HFFc6 (cell line): ENCODE measurements at regions not wholly inside any gene's neighbourhood (a gene's known extent, or its start where the extent isn't known, plus 50 kb on each side); places are given as distances from the start of the nearest gene placed in this dataset.

Source experiments
- DNase-seq: peaks from one replicate; pipeline ENCODE4 v3.0.0-alpha.2; 2018
- H3K27ac Mint-ChIP-seq: 2 replicates; pipeline ENCODE4 v1.8.0; 2020; ENCODE audit warnings: mild to moderate bottlenecking, mixed read lengths
- H3K27me3 Mint-ChIP-seq: 2 replicates; pipeline ENCODE4 v1.8.0; 2021; ENCODE audit warnings: mild to moderate bottlenecking, moderate library complexity, mixed read lengths; ENCODE audit not compliant: insufficient read depth
- H3K36me3 Mint-ChIP-seq: 2 replicates; pipeline ENCODE4 v1.8.0; 2021; ENCODE audit warnings: low read depth, mixed read lengths
- H3K4me1 Mint-ChIP-seq: 2 replicates; pipeline ENCODE4 v1.8.0; 2020; ENCODE audit warnings: low read depth, mixed read lengths
- H3K4me3 Mint-ChIP-seq: 2 replicates; pipeline ENCODE4 v1.8.0; 2020; ENCODE audit warnings: mild to moderate bottlenecking, moderate library complexity, mixed read lengths
- H3K9me3 Mint-ChIP-seq: 2 replicates; pipeline ENCODE4 v1.8.0; 2020; ENCODE audit warnings: mild to moderate bottlenecking, mixed read lengths
- TF ChIP-seq, protein P1 (sequence below): fragments of 200-600 bp; sonication (generic); IDR thresholded peaks from 2 replicates; pipeline ENCODE4 v1.5.0; 2021; ENCODE audit warnings: antibody characterized with exemption, mild to moderate bottlenecking

- Mint-ChIP-seq H3K9me3 (no peaks in the 10 kb centered on the region), H3K27ac (no peak overlapping the region), H3K36me3 (no peaks in the 10 kb centered on the region), H3K4me3 (no peak overlapping the region), H3K27me3 (peaks cover 1% of the 10 kb centered on the region; the same call in 1 of the 2 replicates), H3K4me1 (peaks cover 28% of the 10 kb centered on the region)
- TF ChIP-seq, protein P1, sequence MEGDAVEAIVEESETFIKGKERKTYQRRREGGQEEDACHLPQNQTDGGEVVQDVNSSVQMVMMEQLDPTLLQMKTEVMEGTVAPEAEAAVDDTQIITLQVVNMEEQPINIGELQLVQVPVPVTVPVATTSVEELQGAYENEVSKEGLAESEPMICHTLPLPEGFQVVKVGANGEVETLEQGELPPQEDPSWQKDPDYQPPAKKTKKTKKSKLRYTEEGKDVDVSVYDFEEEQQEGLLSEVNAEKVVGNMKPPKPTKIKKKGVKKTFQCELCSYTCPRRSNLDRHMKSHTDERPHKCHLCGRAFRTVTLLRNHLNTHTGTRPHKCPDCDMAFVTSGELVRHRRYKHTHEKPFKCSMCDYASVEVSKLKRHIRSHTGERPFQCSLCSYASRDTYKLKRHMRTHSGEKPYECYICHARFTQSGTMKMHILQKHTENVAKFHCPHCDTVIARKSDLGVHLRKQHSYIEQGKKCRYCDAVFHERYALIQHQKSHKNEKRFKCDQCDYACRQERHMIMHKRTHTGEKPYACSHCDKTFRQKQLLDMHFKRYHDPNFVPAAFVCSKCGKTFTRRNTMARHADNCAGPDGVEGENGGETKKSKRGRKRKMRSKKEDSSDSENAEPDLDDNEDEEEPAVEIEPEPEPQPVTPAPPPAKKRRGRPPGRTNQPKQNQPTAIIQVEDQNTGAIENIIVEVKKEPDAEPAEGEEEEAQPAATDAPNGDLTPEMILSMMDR = no peak
- DNase-seq = no peak
Observed at GRCh38 chr10:25076506-25077177, 60.2 kb downstream of the THNSL1 start.

DNA sequence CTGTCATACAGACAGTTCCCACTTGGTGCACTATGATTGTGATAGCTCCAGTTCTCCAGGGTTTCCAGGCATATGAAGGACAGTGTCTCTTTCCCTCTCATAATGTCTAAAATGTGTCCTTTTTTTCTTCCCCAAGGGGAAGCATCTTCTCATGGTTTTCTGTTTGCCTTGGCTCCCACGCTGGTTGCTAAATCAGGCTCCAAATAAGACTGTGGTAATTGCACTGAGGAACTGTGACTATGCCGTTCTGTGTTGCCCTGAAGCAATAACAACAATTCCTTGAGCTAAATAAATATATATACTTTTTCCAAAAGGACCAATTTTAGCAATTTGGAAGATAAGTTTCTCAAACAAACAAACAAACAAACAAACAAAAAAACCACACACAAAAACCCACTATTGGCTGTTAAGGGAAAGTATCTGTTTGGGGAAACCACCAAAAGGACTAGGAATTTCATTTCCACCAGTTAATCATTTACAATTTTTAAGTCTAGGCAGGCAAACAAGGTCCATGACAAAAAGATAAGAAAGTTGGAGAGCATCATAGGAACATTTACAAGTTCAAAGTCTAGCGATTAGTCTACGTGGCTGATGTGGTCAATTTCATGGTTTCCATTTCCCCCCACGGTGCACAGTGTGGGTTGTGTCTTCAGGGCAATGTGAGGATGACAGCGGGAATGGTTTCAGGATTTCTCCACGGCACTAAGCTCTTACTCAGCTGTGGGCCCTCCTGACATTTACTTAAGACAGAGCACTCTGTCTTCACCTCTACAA, 62.4 kb downstream of the THNSL1 start:
- no peaks in the 10 kb centered on the region for H3K9me3 Mint-ChIP-seq
- TF ChIP-seq, protein P1 = no peak
- H3K4me1 Mint-ChIP-seq = peaks cover 50% of the 10 kb centered on the region
- H3K36me3 Mint-ChIP-seq = no peaks in the 10 kb centered on the region
- peak overlapping the region; percentile 47 for H3K27ac Mint-ChIP-seq
- H3K4me3 Mint-ChIP-seq = no peak overlapping the region
- DNase-seq = peak; percentile 22
- no peaks in the 10 kb centered on the region for H3K27me3 Mint-ChIP-seq

- H3K4me1 Mint-ChIP-seq = peaks cover 55% of the 10 kb centered on the region
- H3K27ac Mint-ChIP-seq = peak overlapping the region; percentile 87
- H3K4me3 Mint-ChIP-seq = peak overlapping the region; percentile 72
- TF ChIP-seq, protein P1 = peak; percentile 96
- H3K27me3 Mint-ChIP-seq = no peaks in the 10 kb centered on the region
- no peaks in the 10 kb centered on the region for H3K36me3 Mint-ChIP-seq
- H3K9me3 Mint-ChIP-seq = no peaks in the 10 kb centered on the region
- peak; percentile 83 for DNase-seq
Observed at GRCh38 chr10:25080880-25081581, 64.6 kb downstream of the THNSL1 start.

- no peaks in the 10 kb centered on the region for H3K36me3 Mint-ChIP-seq
- peak overlapping the region; percentile 9; the same call in 1 of the 2 replicates for H3K4me3 Mint-ChIP-seq
- peaks cover 55% of the 10 kb centered on the region for H3K4me1 Mint-ChIP-seq
- H3K27me3 Mint-ChIP-seq = no peaks in the 10 kb centered on the region
- H3K9me3 Mint-ChIP-seq = no peaks in the 10 kb centered on the region
- TF ChIP-seq, protein P1 = no peak
- H3K27ac Mint-ChIP-seq = peak overlapping the region; percentile 36; the same call in 1 of the 2 replicates
- DNase-seq = no peak
Observed at GRCh38 chr10:25082276-25083204, 66.1 kb downstream of the THNSL1 start.

- no peaks in the 10 kb centered on the region for H3K36me3 Mint-ChIP-seq
- peaks cover 51% of the 10 kb centered on the region for H3K4me1 Mint-ChIP-seq
- peaks cover 2% of the 10 kb centered on the region; the same call in 1 of the 2 replicates for H3K27me3 Mint-ChIP-seq
- TF ChIP-seq, protein P1 = no peak
- no peak overlapping the region for H3K27ac Mint-ChIP-seq
- H3K4me3 Mint-ChIP-seq = no peak overlapping the region
- DNase-seq = no peak
- no peaks in the 10 kb centered on the region for H3K9me3 Mint-ChIP-seq
Observed at GRCh38 chr10:25083546-25084111, 67.2 kb downstream of the THNSL1 start.
